CD4-positive, alpha-beta T cell treated with Interleukin-1 beta for 1 hour (primary cell): ENCODE measurements at regions not wholly inside any gene's neighbourhood (a gene's known extent, or its start where the extent isn't known, plus 50 kb on each side); places are given as distances from the start of the nearest gene placed in this dataset.

Source experiments
- DNase-seq, 2 donors: peaks; one replicate each; pipeline ENCODE4 v3.0.0-alpha.2; 2020 to 2022

- no peak for DNase-seq
These were observed 56.1 kb upstream of the PIP5K1B start for GRCh38 chr9:68648971-68649370.

GRCh38 chr9:68651280-68651893, 53.7 kb upstream of the PIP5K1B start:
- no peak for DNase-seq

- no peak for DNase-seq
These were observed 51.9 kb upstream of the PIP5K1B start for GRCh38 chr9:68653141-68653595.

GRCh38 chr9:68654075-68654474, 51.0 kb upstream of the PIP5K1B start:
- no peak for DNase-seq
